Esophagus squamous epithelium (tissue), 4 donors: ENCODE measurements at regions not wholly inside any gene's neighbourhood (a gene's known extent, or its start where the extent isn't known, plus 50 kb on each side); places are given as distances from the start of the nearest gene placed in this dataset.

Experiments used
- CTCF ChIP-seq, 6 experiments: fragments of 450-650 bp in 4 of 6; fragments of 200-600 bp in 2 of 6; sonication (generic) in 2 of 6; IDR thresholded peaks; one replicate each; pipeline ENCODE4 v1.5.1; 2016 to 2019; ENCODE audit warnings: antibody characterized with exemption in 6 of 6, mild to moderate bottlenecking in 4 of 6, moderate library complexity in 4 of 6
- POLR2A ChIP-seq, 4 donors: fragments of 450-650 bp; IDR thresholded peaks; one replicate each; pipeline ENCODE4 v1.6.1; 2017; ENCODE audit warnings: antibody characterized with exemption in 4 of 4, mild to moderate bottlenecking in 4 of 4, moderate library complexity in 3 of 4

- TF ChIP-seq CTCF (IDR thresholded peaks at IDR 0.05): no peak
- TF ChIP-seq POLR2A (IDR thresholded peaks at IDR 0.05): no peak
Measured at GRCh38 chr6:90896075-90896547, 309.2 kb upstream of the MAP3K7 start.
